Smooth muscle cell (in vitro differentiated cells): ENCODE measurements at regions not wholly inside any gene's neighbourhood (a gene's known extent, or its start where the extent isn't known, plus 50 kb on each side); places are given as distances from the start of the nearest gene placed in this dataset.

ENCODE experiments used
- DNase-seq: peaks from one replicate; lab custom pipeline; 2025; ENCODE audit not compliant: unreplicated experiment; lab: John Stamatoyannopoulos, UW
- H2AFZ ChIP-seq: fragments of 200-600 bp; sonication (generic); 2 replicates; pipeline ENCODE4 v1.6.0; 2016; ENCODE audit warnings: antibody characterized with exemption, low read depth, mild to moderate bottlenecking
- H3F3A ChIP-seq: fragments of 200-600 bp; sonication (generic); 2 replicates; pipeline ENCODE4 v1.6.0; 2017; ENCODE audit warnings: antibody characterized with exemption, low read depth
- H3K27ac ChIP-seq: fragments of 200-600 bp; sonication (generic); 2 replicates; pipeline ENCODE4 v1.5.1; 2016; ENCODE audit warnings: low read depth, mild to moderate bottlenecking
- H3K27me3 ChIP-seq: fragments of 200-600 bp; sonication (generic); 2 replicates; pipeline ENCODE4 v1.6.1; 2016; ENCODE audit warnings: low read depth, mild to moderate bottlenecking
- H3K36me3 ChIP-seq: fragments of 200-600 bp; sonication (generic); 2 replicates; pipeline ENCODE4 v1.5.1; 2016; ENCODE audit warnings: low read depth
- H3K4me1 ChIP-seq: fragments of 200-600 bp; sonication (generic); 2 replicates; pipeline ENCODE4 v1.5.1; 2016; ENCODE audit warnings: low read depth
- H3K4me2 ChIP-seq: fragments of 200-600 bp; sonication (generic); 2 replicates; pipeline ENCODE4 v1.6.0; 2016; ENCODE audit warnings: mild to moderate bottlenecking
- H3K4me3 ChIP-seq: fragments of 200-600 bp; sonication (generic); 2 replicates; pipeline ENCODE4 v1.5.1; 2016; ENCODE audit warnings: mild to moderate bottlenecking
- H3K79me2 ChIP-seq: fragments of 200-600 bp; sonication (generic); 2 replicates; pipeline ENCODE4 v1.6.0; 2016; ENCODE audit warnings: low read depth, mild to moderate bottlenecking
- H3K9ac ChIP-seq: fragments of 200-600 bp; sonication (generic); 2 replicates; pipeline ENCODE4 v1.6.0; 2016; ENCODE audit warnings: low read depth
- H3K9me3 ChIP-seq: fragments of 200-600 bp; sonication (generic); replicated peaks from 2 replicates; pipeline ENCODE4 v1.5.1; 2016; ENCODE audit warnings: low read depth
- H4K20me1 ChIP-seq: fragments of 200-600 bp; sonication (generic); 2 replicates; pipeline ENCODE4 v1.6.0; 2016; ENCODE audit warnings: low read depth
- CTCF ChIP-seq: fragments of 200-600 bp; sonication (generic); IDR thresholded peaks from 2 replicates; pipeline ENCODE4 v1.5.1; 2017; ENCODE audit warnings: borderline replicate concordance, mild to moderate bottlenecking, antibody characterized with exemption; ENCODE audit not compliant: insufficient read depth, poor library complexity, severe bottlenecking
- WGBS: methylation state at CpG from one replicate; pipeline ENCODE4 v1.1.7; 2016; ENCODE audit warnings: low lambda C conversion rate; 5-methylcytosine and 5-hydroxymethylcytosine counted together

GRCh38 chr4:132540797-132541196 is 608.3 kb upstream of the PCDH10 start:
- TF ChIP-seq CTCF: no peak
- H3K4me2 ChIP-seq: no peak overlapping the region

GRCh38 chr4:132542228-132542627 is 606.9 kb upstream of the PCDH10 start:
- H3K9ac ChIP-seq: no peak overlapping the region
- H3K4me1 ChIP-seq: no peaks in the 10 kb centered on the region
- no peak for DNase-seq
- no peaks in the 10 kb centered on the region for H3K27me3 ChIP-seq
- no peaks in the 10 kb centered on the region for H3K79me2 ChIP-seq
- peaks cover 2% of the 10 kb centered on the region for H3K9me3 ChIP-seq
- no peaks in the 10 kb centered on the region for H3K36me3 ChIP-seq
- H2AFZ ChIP-seq: no peak overlapping the region
- no peaks in the 10 kb centered on the region for H3F3A ChIP-seq
- no peak overlapping the region for H3K27ac ChIP-seq
- no peak overlapping the region for H3K4me2 ChIP-seq
- no peak overlapping the region for H3K4me3 ChIP-seq
- H4K20me1 ChIP-seq: no peaks in the 10 kb centered on the region
- TF ChIP-seq CTCF: no peak

More at GRCh38 chr4:132540797-132541196, 608.3 kb upstream of the PCDH10 start:
- no peak overlapping the region for H3K9ac ChIP-seq
- 80% methylated on average over 4 of the region's 4 CpGs for WGBS
- H3K4me1 ChIP-seq: no peaks in the 10 kb centered on the region
- H3K79me2 ChIP-seq: no peaks in the 10 kb centered on the region
- no peaks in the 10 kb centered on the region for H3K36me3 ChIP-seq
- H3K27me3 ChIP-seq: no peaks in the 10 kb centered on the region
- peaks cover 2% of the 10 kb centered on the region for H3K9me3 ChIP-seq
- no peaks in the 10 kb centered on the region for H4K20me1 ChIP-seq
- H3K27ac ChIP-seq: no peak overlapping the region
- DNase-seq: no peak
- no peak overlapping the region for H2AFZ ChIP-seq
- no peak overlapping the region for H3K4me3 ChIP-seq
- H3F3A ChIP-seq: no peaks in the 10 kb centered on the region

- no peaks in the 10 kb centered on the region for H3K79me2 ChIP-seq
- no peaks in the 10 kb centered on the region for H4K20me1 ChIP-seq
- 79% methylated on average over 4 of the region's 4 CpGs for WGBS
- H2AFZ ChIP-seq: no peak overlapping the region
- no peak for DNase-seq
- no peak overlapping the region for H3K9ac ChIP-seq
- no peaks in the 10 kb centered on the region for H3F3A ChIP-seq
- no peaks in the 10 kb centered on the region for H3K4me1 ChIP-seq
- H3K4me3 ChIP-seq: no peak overlapping the region
- H3K27ac ChIP-seq: no peak overlapping the region
- no peaks in the 10 kb centered on the region for H3K27me3 ChIP-seq
- H3K9me3 ChIP-seq: peaks cover 2% of the 10 kb centered on the region
- no peak overlapping the region for H3K4me2 ChIP-seq
- TF ChIP-seq CTCF: no peak
- no peaks in the 10 kb centered on the region for H3K36me3 ChIP-seq
Measured at GRCh38 chr4:132548463-132548862, 600.6 kb upstream of the PCDH10 start.

- Histone ChIP-seq H3K27ac (no peak overlapping the region), H3F3A (no peaks in the 10 kb centered on the region), H3K4me3 (no peak overlapping the region), H3K79me2 (no peaks in the 10 kb centered on the region), H3K36me3 (no peaks in the 10 kb centered on the region), H3K27me3 (no peaks in the 10 kb centered on the region), H3K9me3 (no peaks in the 10 kb centered on the region), H3K4me1 (no peaks in the 10 kb centered on the region), H4K20me1 (no peaks in the 10 kb centered on the region), H3K4me2 (no peak overlapping the region), H3K9ac (no peak overlapping the region), H2AFZ (no peak overlapping the region)
- 91% methylated on average over 3 of the region's 3 CpGs for WGBS
- DNase-seq: no peak
- TF ChIP-seq CTCF: no peak
Measured at GRCh38 chr4:132556316-132556715, 592.8 kb upstream of the PCDH10 start.
